ENCODE measurements at regions not wholly inside any gene's neighbourhood (a gene's known extent, or its start where the extent isn't known, plus 50 kb on each side); places are given as distances from the start of the nearest gene placed in this dataset.

GRCh38 chr2:39609917-39610316, 55.8 kb upstream of the TMEM178A start:
- no peak for ATAC-seq
- Histone ChIP-seq H3K27me3 (ENCODE audit: control insufficient read depth in 1 of 2, insufficient read depth in 2 of 2, low read length in 2 of 2) (no peaks in the 10 kb centered on the region), H3K4me2 (ENCODE audit: low read depth, low read length) (no peak overlapping the region), H3K4me3 (replicated peaks in 1 of 3; ENCODE audit: insufficient read depth in 1 of 3, low read depth in 2 of 3, low read length in 3 of 3) (no peak overlapping the region), H3K9ac (ENCODE audit: insufficient read depth, low read depth, low read length) (no peak overlapping the region), H3K27ac (ENCODE audit: extremely low read length, insufficient read depth, low read length) (no peak overlapping the region), H3K36me3 (replicated peaks in 1 of 2; ENCODE audit: control insufficient read depth in 1 of 2, insufficient read depth in 2 of 2, low read length in 2 of 2) (no peaks in the 10 kb centered on the region), H3K4me1 (ENCODE audit: insufficient read depth, low read length) (peaks cover 35% of the 10 kb centered on the region), H4K20me1 (ENCODE audit: insufficient read depth, low read length) (no peaks in the 10 kb centered on the region), H3K79me2 (ENCODE audit: insufficient read depth, low read length) (no peaks in the 10 kb centered on the region), H2AFZ (ENCODE audit: low read length) (no peak overlapping the region), H3K9me3 (ENCODE audit: low read length) (no peaks in the 10 kb centered on the region)
- FAIRE-seq, result no peak
- TF ChIP-seq RNF219 (CRISPR knock-in tag; IDR thresholded peaks at IDR 0.05) (no peak), BORCS8-MEF2B (CRISPR knock-in tag; IDR thresholded peaks at IDR 0.05) (no peak), GTF2F1 (IDR thresholded peaks at IDR 0.05; ENCODE audit: low read length) (no peak), ZFP36L2 (CRISPR knock-in tag; IDR thresholded peaks at IDR 0.05) (no peak), ZNF383 (CRISPR knock-in tag; IDR thresholded peaks at IDR 0.05; ENCODE audit: borderline replicate concordance) (no peak), ZFP41 (CRISPR knock-in tag; IDR thresholded peaks at IDR 0.05; ENCODE audit: borderline replicate concordance) (no peak), KMT2B (CRISPR knock-in tag; IDR thresholded peaks at IDR 0.05) (no peak), NPAS2 (CRISPR knock-in tag; IDR thresholded peaks at IDR 0.05; ENCODE audit: borderline replicate concordance) (no peak), MXI1 (IDR thresholded peaks at IDR 0.05; ENCODE audit: borderline replicate concordance, low read depth, low read length) (no peak)
- in situ Hi-C loops (cut with HindIII; ENCODE audit: extremely low pct_ligation_motif_present, low pct_unique_long_range_greater_than_20kb) (no loop called here), intact Hi-C loops (cut with micrococcal nuclease; ENCODE audit: unreplicated experiment) (no loop called here)
- WGBS (ENCODE audit: low lambda C conversion rate), result 60% methylated on average over 2 of the region's 2 CpGs
- CTCF ChIA-PET (ENCODE audit: low intra/inter-chr PET ratio, low total read pairs), result no interaction called here
- no TSS peak for BruUV-seq (replicated peaks)
- DNase-seq (ENCODE audit: low spot score), result no peak
- POLR2A ChIA-PET, result no interaction called here
